Fibroblast of lung (primary cell): ENCODE measurements at regions not wholly inside any gene's neighbourhood (a gene's known extent, or its start where the extent isn't known, plus 50 kb on each side); places are given as distances from the start of the nearest gene placed in this dataset.

Experiments used
- DNase-seq, 2 donors: peaks; one replicate each; pipeline versions ENCODE4 v3.0.0 to v3.0.0-alpha.2; 2010; ENCODE audit warnings: low read depth in 2 of 2
- H2AFZ ChIP-seq: 2 replicates; pipeline ENCODE4 v1.5.1; 2012; ENCODE audit warnings: low read length, control low read depth, inconsistent platforms
- H3K27ac ChIP-seq: 2 replicates; pipeline ENCODE4 v1.5.1; 2011; ENCODE audit warnings: low read length, control low read depth; ENCODE audit not compliant: insufficient read depth
- H3K27me3 ChIP-seq: 2 replicates; pipeline ENCODE4 v1.5.1; 2011; ENCODE audit warnings: mild to moderate bottlenecking, low read length; ENCODE audit not compliant: control insufficient read depth, insufficient read depth
- H3K36me3 ChIP-seq: 2 replicates; pipeline ENCODE4 v1.5.1; 2011; ENCODE audit warnings: low read length; ENCODE audit not compliant: control insufficient read depth, insufficient read depth
- H3K4me1 ChIP-seq: 2 replicates; pipeline ENCODE4 v1.5.1; 2011; ENCODE audit warnings: low read length; ENCODE audit not compliant: control insufficient read depth, insufficient read depth; ENCODE audit errors: extremely low read depth
- H3K4me2 ChIP-seq: 2 replicates; pipeline ENCODE4 v1.5.1; 2011; ENCODE audit warnings: low read length, control low read depth; ENCODE audit not compliant: insufficient read depth; ENCODE audit errors: extremely low read depth
- H3K4me3 ChIP-seq, 4 experiments: fragments of 200-600 bp in 1 of 4; sonication (generic) in 1 of 4; replicated peaks in 1 of 4; 2 replicates each; pipeline ENCODE4 v1.5.1; 2011 to 2016; ENCODE audit warnings: low read length in 4 of 4, low read depth in 3 of 4, mild to moderate bottlenecking in 3 of 4, control low read depth in 2 of 4, inconsistent platforms in 1 of 4, mixed read lengths in 1 of 4; ENCODE audit not compliant: insufficient read depth in 1 of 4; ENCODE audit errors: control extremely low read depth in 1 of 4
- H3K79me2 ChIP-seq: 2 replicates; pipeline ENCODE4 v1.5.1; 2012; ENCODE audit warnings: mild to moderate bottlenecking, low read length, inconsistent platforms; ENCODE audit not compliant: control insufficient read depth, insufficient read depth
- H3K9ac ChIP-seq: 2 replicates; pipeline ENCODE4 v1.5.1; 2011; ENCODE audit warnings: mild to moderate bottlenecking, low read length, control low read depth; ENCODE audit not compliant: insufficient read depth
- H3K9me3 ChIP-seq: 2 replicates; pipeline ENCODE4 v1.5.1; 2012; ENCODE audit warnings: low read depth, low read length; ENCODE audit not compliant: control insufficient read depth, insufficient read depth
- H4K20me1 ChIP-seq: 2 replicates; pipeline ENCODE4 v1.5.1; 2011; ENCODE audit warnings: low read length; ENCODE audit not compliant: control insufficient read depth, insufficient read depth; ENCODE audit errors: extremely low read depth
- CTCF ChIP-seq, 2 donors: IDR thresholded peaks in 1 of 2; conservative IDR thresholded peaks in 1 of 2; 1 replicate in 1 of 2; 2 replicates in 1 of 2; pipeline ENCODE4 v1.5.1; 2011 to 2012; ENCODE audit warnings: low read length in 2 of 2, control low read depth in 1 of 2, inconsistent platforms in 1 of 2, low read depth in 1 of 2, mild to moderate bottlenecking in 1 of 2
- EZH2 ChIP-seq: IDR thresholded peaks from 2 replicates; pipeline ENCODE4 v1.5.1; 2012; ENCODE audit warnings: low read length, control low read depth, mild to moderate bottlenecking; ENCODE audit errors: missing control alignments

GRCh38 chr5:82345108-82345507 is 67.0 kb upstream of the RPS23 start:
- H3K9ac ChIP-seq = no peak overlapping the region
- no peaks in the 10 kb centered on the region for H3K36me3 ChIP-seq
- H4K20me1 ChIP-seq = no peaks in the 10 kb centered on the region
- no peaks in the 10 kb centered on the region for H3K9me3 ChIP-seq
- no peak overlapping the region for H3K4me3 ChIP-seq
- H3K4me1 ChIP-seq = peaks cover 21% of the 10 kb centered on the region
- H3K4me2 ChIP-seq = no peak overlapping the region
- H3K27ac ChIP-seq = no peak overlapping the region
- H3K27me3 ChIP-seq = no peaks in the 10 kb centered on the region
- no peaks in the 10 kb centered on the region for H3K79me2 ChIP-seq
- TF ChIP-seq EZH2 = no peak
- TF ChIP-seq CTCF (conservative IDR thresholded peaks at IDR 0.05 in 1 of 2, IDR thresholded peaks at IDR 0.05 in 1 of 2; ENCODE audit: low read depth in 1 of 2, low read length in 2 of 2) = no peak
- H2AFZ ChIP-seq = no peak overlapping the region
- DNase-seq = no peak

GRCh38 chr5:82341325-82341724 is 63.2 kb upstream of the RPS23 start:
- Histone ChIP-seq H3K79me2 (no peaks in the 10 kb centered on the region), H3K9me3 (no peaks in the 10 kb centered on the region), H3K27ac (no peak overlapping the region), H4K20me1 (no peaks in the 10 kb centered on the region), H3K9ac (no peak overlapping the region), H3K27me3 (no peaks in the 10 kb centered on the region), H3K4me1 (no peaks in the 10 kb centered on the region), H3K36me3 (no peaks in the 10 kb centered on the region), H2AFZ (no peak overlapping the region), H3K4me2 (no peak overlapping the region), H3K4me3 (no peak overlapping the region)
- no peak for DNase-seq
- TF ChIP-seq EZH2 (no peak), CTCF (conservative IDR thresholded peaks at IDR 0.05 in 1 of 2, IDR thresholded peaks at IDR 0.05 in 1 of 2; ENCODE audit: low read depth in 1 of 2, low read length in 2 of 2) (no peak)

GRCh38 chr5:82340799-82341198 is 62.6 kb upstream of the RPS23 start:
- no peaks in the 10 kb centered on the region for H4K20me1 ChIP-seq
- peaks cover 2% of the 10 kb centered on the region for H3K4me1 ChIP-seq
- no peaks in the 10 kb centered on the region for H3K9me3 ChIP-seq
- no peak for DNase-seq
- no peaks in the 10 kb centered on the region for H3K36me3 ChIP-seq
- H3K79me2 ChIP-seq = no peaks in the 10 kb centered on the region
- H3K4me2 ChIP-seq = no peak overlapping the region
- no peaks in the 10 kb centered on the region for H3K27me3 ChIP-seq
- no peak overlapping the region for H3K9ac ChIP-seq
- H3K27ac ChIP-seq = no peak overlapping the region
- no peak overlapping the region for H2AFZ ChIP-seq
- no peak overlapping the region for H3K4me3 ChIP-seq
- TF ChIP-seq EZH2 = no peak
- no peak for TF ChIP-seq CTCF (conservative IDR thresholded peaks at IDR 0.05 in 1 of 2, IDR thresholded peaks at IDR 0.05 in 1 of 2; ENCODE audit: low read depth in 1 of 2, low read length in 2 of 2)
